HL-60 (cell line): ENCODE measurements at regions not wholly inside any gene's neighbourhood (a gene's known extent, or its start where the extent isn't known, plus 50 kb on each side); places are given as distances from the start of the nearest gene placed in this dataset.

ENCODE experiments used
- DNase-seq, 2 experiments: peaks; one replicate each; pipeline ENCODE4 v3.0.0-alpha.2; 2010 to 2020; ENCODE audit warnings: low read depth in 1 of 2, low spot score in 1 of 2
- H3K27ac ChIP-seq: fragments of 250-450 bp; sonication (Bioruptor Pico); replicated peaks from 2 replicates; pipeline ENCODE4 v1.5.1; 2020; ENCODE audit warnings: mild to moderate bottlenecking, moderate library complexity
- H3K27me3 ChIP-seq: fragments of 250-450 bp; sonication (Bioruptor Pico); 2 replicates; pipeline ENCODE4 v1.5.1; 2021; ENCODE audit warnings: mild to moderate bottlenecking, moderate library complexity; ENCODE audit not compliant: insufficient read depth, poor library complexity, severe bottlenecking
- H3K4me3 ChIP-seq: replicated peaks from 2 replicates; pipeline ENCODE4 v1.5.1; 2011; ENCODE audit warnings: mild to moderate bottlenecking, control low read depth, low read length; ENCODE audit not compliant: insufficient read depth
- CTCF ChIP-seq: IDR thresholded peaks from one replicate; pipeline ENCODE4 v1.5.1; 2011; ENCODE audit warnings: low read length, control low read depth, inconsistent platforms; ENCODE audit not compliant: insufficient read depth
- GABPA ChIP-seq: IDR thresholded peaks from 2 replicates; pipeline ENCODE4 v1.6.1; 2012; ENCODE audit warnings: low read depth
- POLR2AphosphoS5 ChIP-seq: IDR thresholded peaks from 2 replicates; pipeline ENCODE4 v1.6.1; 2012; ENCODE audit warnings: low read depth
- REST ChIP-seq: IDR thresholded peaks from 2 replicates; pipeline ENCODE4 v1.6.1; 2012; ENCODE audit warnings: low read depth; ENCODE audit not compliant: insufficient replicate concordance
- SPI1 ChIP-seq: IDR thresholded peaks from 2 replicates; pipeline ENCODE4 v1.6.1; 2012; ENCODE audit warnings: low read depth, mild to moderate bottlenecking, borderline replicate concordance

- TF ChIP-seq REST, result no peak
- DNase-seq, result no peak
- no peaks in the 10 kb centered on the region for H3K27me3 ChIP-seq
These were observed 1629.4 kb downstream of the PCDH9 start for GRCh38 chr13:65600702-65601101.

DNA sequence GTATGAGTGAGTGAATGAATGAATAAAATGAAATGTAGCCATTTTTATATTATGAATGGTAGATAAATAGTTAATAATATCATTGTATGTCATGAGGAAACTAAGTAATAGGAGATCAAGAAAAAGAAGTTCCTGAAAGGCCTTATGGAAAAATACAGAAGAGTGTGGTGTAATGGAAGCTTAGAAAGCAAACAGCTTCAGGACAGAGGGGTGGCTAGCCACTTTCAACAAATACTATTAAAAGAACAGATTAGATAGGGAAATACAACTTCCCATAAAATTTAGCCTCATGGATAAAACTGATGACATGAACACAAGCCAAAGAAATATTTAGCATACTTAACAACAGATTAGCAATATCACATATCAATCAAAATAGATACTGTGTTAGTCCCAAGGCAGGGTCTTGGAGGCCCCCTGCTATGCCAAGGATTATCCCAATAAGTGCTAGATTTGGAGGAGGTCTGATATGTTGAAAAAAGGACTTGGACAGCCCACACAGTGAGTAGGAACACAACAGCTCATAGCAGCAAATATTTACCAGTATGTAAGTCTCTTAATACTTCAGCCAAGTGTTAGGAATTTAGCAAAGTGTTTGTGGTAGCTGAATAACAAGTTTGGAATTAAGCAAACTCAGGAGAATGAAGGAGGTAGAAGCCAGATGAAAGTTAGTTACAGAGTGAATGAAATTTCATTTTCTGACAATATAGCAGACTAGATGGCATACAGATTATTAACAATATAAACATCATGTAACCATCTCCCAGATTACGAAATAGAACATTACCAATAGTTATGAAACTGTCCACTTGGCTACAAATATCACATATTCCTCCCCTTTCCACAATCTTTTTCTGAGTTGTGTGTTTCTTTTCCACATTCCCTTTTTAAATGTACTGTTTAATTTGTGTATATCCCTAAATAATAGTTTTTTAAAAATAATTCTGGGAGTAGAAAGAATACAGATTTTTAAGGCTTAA is 1632.0 kb downstream of the PCDH9 start:
- Histone ChIP-seq H3K27ac (no peak overlapping the region), H3K4me3 (no peak overlapping the region), H3K27me3 (no peaks in the 10 kb centered on the region)
- DNase-seq, result no peak
- TF ChIP-seq POLR2AphosphoS5, result no peak
- no peak for TF ChIP-seq GABPA
- no peak for TF ChIP-seq SPI1
- TF ChIP-seq CTCF, result no peak
- TF ChIP-seq REST, result no peak

More at GRCh38 chr13:65600702-65601101, 1629.4 kb downstream of the PCDH9 start:
- Histone ChIP-seq H3K27ac (no peak overlapping the region), H3K4me3 (no peak overlapping the region)

GRCh38 chr13:65595916-65596315 is 1634.2 kb downstream of the PCDH9 start:
- Histone ChIP-seq H3K4me3 (no peak overlapping the region), H3K27me3 (no peaks in the 10 kb centered on the region), H3K27ac (no peak overlapping the region)
- DNase-seq, result no peak
- TF ChIP-seq CTCF, result no peak
- TF ChIP-seq SPI1, result no peak
- no peak for TF ChIP-seq REST
- TF ChIP-seq POLR2AphosphoS5, result no peak
- TF ChIP-seq GABPA, result no peak
